HEK293T (cell line): ENCODE measurements at regions not wholly inside any gene's neighbourhood (a gene's known extent, or its start where the extent isn't known, plus 50 kb on each side); places are given as distances from the start of the nearest gene placed in this dataset.

Experiments
- BHLHE40 ChIP-seq: fragments of 450-650 bp; IDR thresholded peaks from 2 replicates; pipeline ENCODE4 v1.6.1; 2016; ENCODE audit warnings: mild to moderate bottlenecking, moderate library complexity, borderline replicate concordance
- ELF4 ChIP-seq: fragments of 450-650 bp; IDR thresholded peaks from 2 replicates; pipeline ENCODE4 v1.6.1; 2017; ENCODE audit warnings: antibody characterized with exemption
- FOXA1 ChIP-seq: fragments of 450-650 bp; IDR thresholded peaks from 2 replicates; pipeline ENCODE4 v1.6.1; 2016; ENCODE audit warnings: mild to moderate bottlenecking
- FOXK2 ChIP-seq: fragments of 450-650 bp; IDR thresholded peaks from 2 replicates; pipeline ENCODE4 v1.6.1; 2016; ENCODE audit warnings: mild to moderate bottlenecking
- FOXM1 ChIP-seq: fragments of 450-650 bp; IDR thresholded peaks from 2 replicates; pipeline ENCODE4 v1.6.1; 2017; ENCODE audit warnings: mild to moderate bottlenecking, borderline replicate concordance
- HDGF ChIP-seq: fragments of 450-650 bp; IDR thresholded peaks from 2 replicates; pipeline ENCODE4 v1.6.1; 2017; ENCODE audit warnings: antibody characterized with exemption, borderline replicate concordance
- L3MBTL2 ChIP-seq: fragments of 450-650 bp; conservative IDR thresholded peaks from 2 replicates; pipeline ENCODE4 v1.6.1; 2016; ENCODE audit warnings: mild to moderate bottlenecking
- LEF1 ChIP-seq: fragments of 450-650 bp; IDR thresholded peaks from 2 replicates; pipeline ENCODE4 v1.6.1; 2017; ENCODE audit warnings: mild to moderate bottlenecking, borderline replicate concordance
- NFRKB ChIP-seq: fragments of 450-650 bp; IDR thresholded peaks from 2 replicates; pipeline ENCODE4 v1.6.1; 2016; ENCODE audit warnings: mild to moderate bottlenecking, moderate library complexity
- SP1 ChIP-seq: fragments of 450-650 bp; IDR thresholded peaks from 2 replicates; pipeline ENCODE4 v1.6.1; 2017
- SUZ12 ChIP-seq: fragments of 450-650 bp; IDR thresholded peaks from 2 replicates; pipeline ENCODE4 v1.6.1; 2016; ENCODE audit warnings: mild to moderate bottlenecking
- TARDBP ChIP-seq: fragments of 450-650 bp; IDR thresholded peaks from 2 replicates; pipeline ENCODE4 v1.6.1; 2016
- ZNF384 ChIP-seq: fragments of 450-650 bp; IDR thresholded peaks from 2 replicates; pipeline ENCODE4 v1.6.1; 2016
- TF ChIP-seq, protein P1 (sequence below): fragments of 450-650 bp; IDR thresholded peaks from 2 replicates; pipeline ENCODE4 v1.6.1; 2016

DNA sequence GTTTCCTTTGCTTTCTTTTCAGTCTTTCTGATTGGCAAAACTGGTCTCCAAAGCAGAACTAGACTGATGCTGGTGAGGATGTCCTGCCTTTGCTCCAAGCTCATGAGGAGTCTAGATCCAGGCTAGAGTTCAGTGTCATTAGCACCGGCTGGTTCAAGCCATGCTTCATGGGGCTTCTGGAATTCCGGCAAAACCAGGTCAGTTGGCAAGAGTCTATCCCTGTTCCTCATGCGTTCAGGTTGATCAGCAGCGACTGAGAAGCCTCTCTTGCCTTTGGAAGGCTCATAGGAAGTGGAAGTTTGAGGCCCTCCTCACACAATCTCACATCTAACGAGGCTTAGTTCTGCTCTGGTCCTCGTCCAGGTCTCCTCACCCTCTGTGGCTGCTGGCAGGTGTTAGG, 194.3 kb downstream of the HS3ST3A1 start:
- TF ChIP-seq FOXK2: no peak
- TF ChIP-seq L3MBTL2: no peak
- TF ChIP-seq ELF4: no peak
- TF ChIP-seq, protein P1, sequence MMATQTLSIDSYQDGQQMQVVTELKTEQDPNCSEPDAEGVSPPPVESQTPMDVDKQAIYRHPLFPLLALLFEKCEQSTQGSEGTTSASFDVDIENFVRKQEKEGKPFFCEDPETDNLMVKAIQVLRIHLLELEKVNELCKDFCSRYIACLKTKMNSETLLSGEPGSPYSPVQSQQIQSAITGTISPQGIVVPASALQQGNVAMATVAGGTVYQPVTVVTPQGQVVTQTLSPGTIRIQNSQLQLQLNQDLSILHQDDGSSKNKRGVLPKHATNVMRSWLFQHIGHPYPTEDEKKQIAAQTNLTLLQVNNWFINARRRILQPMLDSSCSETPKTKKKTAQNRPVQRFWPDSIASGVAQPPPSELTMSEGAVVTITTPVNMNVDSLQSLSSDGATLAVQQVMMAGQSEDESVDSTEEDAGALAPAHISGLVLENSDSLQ: no peak
- TF ChIP-seq FOXA1: no peak
- no peak for TF ChIP-seq BHLHE40
- TF ChIP-seq ZNF384: no peak
- TF ChIP-seq SP1: no peak
- no peak for TF ChIP-seq TARDBP
- TF ChIP-seq FOXM1: no peak
- TF ChIP-seq SUZ12: no peak
- TF ChIP-seq HDGF: no peak
- no peak for TF ChIP-seq NFRKB
- TF ChIP-seq LEF1: no peak
